IMR-90 (cell line): ENCODE measurements at regions not wholly inside any gene's neighbourhood (a gene's known extent, or its start where the extent isn't known, plus 50 kb on each side); places are given as distances from the start of the nearest gene placed in this dataset.

Source experiments
- ATAC-seq: fragments of 200-7000 bp; cut with Tn5 transposase; 2 replicates; pipeline ENCODE4 v1.9.1; 2020; ENCODE audit warnings: low read depth, mild to moderate bottlenecking, moderate library complexity
- BruUV-seq: library from RNA; stranded (reverse); fragments of 400-500 nt; replicated peaks from 2 replicates; lab custom pipeline; 2021; lab: Mats Ljungman, UMichigan
- CTCF ChIA-PET: fragments of 300-600 bp; formaldehyde crosslinking; extraction: SDS; loops from one replicate; lab custom pipeline; 2021; ENCODE audit warnings: antibody characterized with exemption; lab: Yijun Ruan, JAX
- POLR2A ChIA-PET: fragments of 300-600 bp; sonication (Branson Sonifier 250); formaldehyde crosslinking; loops from one replicate; lab custom pipeline; 2022; ENCODE audit warnings: antibody characterized with exemption; ENCODE audit not compliant: unreplicated experiment; lab: Charles Lee
- DNase-seq: peaks from one replicate; pipeline ENCODE4 v3.0.0; 2013
- H2AFZ ChIP-seq: replicated peaks from 2 replicates; pipeline ENCODE3; 2013; ENCODE audit warnings: low read length, mild to moderate bottlenecking; ENCODE audit not compliant: poor library complexity
- H2AK5ac ChIP-seq: 2 replicates; pipeline ENCODE4 v1.6.1; 2013; ENCODE audit warnings: low read depth, low read length, inconsistent platforms
- H2AK9ac ChIP-seq: replicated peaks from 2 replicates; pipeline ENCODE3; 2013; ENCODE audit warnings: mild to moderate bottlenecking, low read depth, low read length, moderate library complexity; ENCODE audit not compliant: poor library complexity
- H2BK120ac ChIP-seq: 2 replicates; pipeline ENCODE4 v1.6.1; 2013; ENCODE audit warnings: low read depth, low read length, inconsistent platforms
- H2BK15ac ChIP-seq: 3 replicates; pipeline ENCODE4 v1.6.1; 2013; ENCODE audit warnings: low read depth, low read length, inconsistent platforms
- H2BK20ac ChIP-seq: 2 replicates; pipeline ENCODE4 v1.6.1; 2013; ENCODE audit warnings: low read depth, mild to moderate bottlenecking, inconsistent platforms, low read length, moderate library complexity
- H2BK5ac ChIP-seq: 2 replicates; pipeline ENCODE4 v1.6.1; 2013; ENCODE audit warnings: mild to moderate bottlenecking, low read depth, low read length, inconsistent platforms; ENCODE audit not compliant: poor library complexity, severe bottlenecking
- H3K14ac ChIP-seq: replicated peaks from 2 replicates; pipeline ENCODE4 v1.6.1; 2013; ENCODE audit warnings: low read depth, low read length, inconsistent platforms
- H3K18ac ChIP-seq: 2 replicates; pipeline ENCODE4 v1.6.1; 2013; ENCODE audit warnings: low read depth, low read length, control low read depth
- H3K23ac ChIP-seq: 2 replicates; pipeline ENCODE4 v1.6.1; 2013; ENCODE audit warnings: low read depth, low read length, inconsistent platforms
- H3K27ac ChIP-seq: 2 replicates; pipeline ENCODE4 v1.5.1; 2013; ENCODE audit warnings: mild to moderate bottlenecking, control low read depth, low read length; ENCODE audit not compliant: insufficient read depth
- H3K27me3 ChIP-seq: 2 replicates; pipeline ENCODE4 v1.6.1; 2013; ENCODE audit warnings: low read length; ENCODE audit not compliant: control insufficient read depth, insufficient read depth
- H3K36me3 ChIP-seq: 2 replicates; pipeline ENCODE4 v1.6.1; 2013; ENCODE audit warnings: low read length, mixed read lengths; ENCODE audit not compliant: control insufficient read depth, insufficient read depth
- H3K4ac ChIP-seq: 2 replicates; pipeline ENCODE4 v1.6.1; 2013; ENCODE audit warnings: low read depth, low read length, inconsistent platforms
- H3K4me1 ChIP-seq: 2 replicates; pipeline ENCODE4 v1.6.1; 2013; ENCODE audit warnings: low read length, mixed read lengths; ENCODE audit not compliant: control insufficient read depth, insufficient read depth
- H3K4me2 ChIP-seq: 2 replicates; pipeline ENCODE4 v1.6.1; 2013; ENCODE audit warnings: low read depth, mild to moderate bottlenecking, control low read depth, low read length, moderate library complexity
- H3K4me3 ChIP-seq: 2 replicates; pipeline ENCODE4 v1.5.1; 2013; ENCODE audit warnings: low read depth, mild to moderate bottlenecking, control low read depth, low read length, moderate library complexity; ENCODE audit not compliant: insufficient read depth
- H3K56ac ChIP-seq: 2 replicates; pipeline ENCODE4 v1.6.1; 2013; ENCODE audit warnings: low read length, inconsistent platforms; ENCODE audit not compliant: insufficient read depth; ENCODE audit errors: extremely low read depth
- H3K79me1 ChIP-seq, 2 experiments: 2 replicates each; pipeline ENCODE4 v1.6.1; 2013; ENCODE audit warnings: low read length in 2 of 2, inconsistent platforms in 1 of 2, low read depth in 1 of 2
- H3K9ac ChIP-seq: 2 replicates; pipeline ENCODE4 v1.6.1; 2013; ENCODE audit warnings: low read depth, low read length, control low read depth
- H3K9me1 ChIP-seq: 2 replicates; pipeline ENCODE4 v1.6.1; 2013; ENCODE audit warnings: low read length, inconsistent platforms; ENCODE audit not compliant: insufficient read depth
- H3K9me3 ChIP-seq: 2 replicates; pipeline ENCODE4 v1.6.1; 2013; ENCODE audit warnings: low read length; ENCODE audit not compliant: control insufficient read depth, insufficient read depth
- H4K20me1 ChIP-seq: 2 replicates; pipeline ENCODE4 v1.6.1; 2013; ENCODE audit warnings: low read length, inconsistent platforms; ENCODE audit not compliant: insufficient read depth
- H4K5ac ChIP-seq: 2 replicates; pipeline ENCODE4 v1.6.1; 2013; ENCODE audit warnings: mild to moderate bottlenecking, low read depth, low read length, control low read depth
- H4K8ac ChIP-seq, 2 experiments: 2 replicates each; pipeline ENCODE4 v1.6.1; 2013; ENCODE audit warnings: low read depth in 2 of 2, low read length in 2 of 2, control low read depth in 1 of 2, inconsistent platforms in 1 of 2
- H4K91ac ChIP-seq: 2 replicates; pipeline ENCODE4 v1.6.1; 2013; ENCODE audit warnings: low read depth, low read length, inconsistent platforms; ENCODE audit not compliant: insufficient read depth
- BHLHE40 ChIP-seq: fragments of 150-350 bp; IDR thresholded peaks from 2 replicates; pipeline ENCODE4 v1.6.1; 2016; ENCODE audit warnings: mild to moderate bottlenecking, low read depth, low read length
- CHD1 ChIP-seq: IDR thresholded peaks from 2 replicates; pipeline ENCODE4 v1.6.1; 2012; ENCODE audit warnings: low read depth, low read length, improper control_type of control experiment
- CTCF ChIP-seq: conservative IDR thresholded peaks from 2 replicates; pipeline ENCODE4 v1.5.1; 2012; ENCODE audit warnings: mild to moderate bottlenecking, low read depth, low read length, improper control_type of control experiment
- MAFK ChIP-seq: IDR thresholded peaks from 2 replicates; pipeline ENCODE4 v1.6.1; 2012; ENCODE audit warnings: low read depth, low read length, improper control_type of control experiment
- MXI1 ChIP-seq: IDR thresholded peaks from 2 replicates; pipeline ENCODE4 v1.6.1; 2012; ENCODE audit warnings: low read depth, mild to moderate bottlenecking, low read length, moderate library complexity, borderline replicate concordance
- POLR2A ChIP-seq: IDR thresholded peaks from 2 replicates; pipeline ENCODE4 v1.6.1; 2012; ENCODE audit warnings: mild to moderate bottlenecking, low read depth, low read length
- RAD21 ChIP-seq: IDR thresholded peaks from 2 replicates; pipeline ENCODE4 v1.6.1; 2012; ENCODE audit warnings: low read length, improper control_type of control experiment
- SMC3 ChIP-seq: fragments of 150-350 bp; IDR thresholded peaks from 2 replicates; pipeline ENCODE4 v1.6.1; 2016; ENCODE audit warnings: low read depth, mild to moderate bottlenecking, antibody characterized with exemption, low read length, moderate library complexity
- WGBS, 2 experiments: methylation state at CpG; one replicate each; pipeline versions ENCODE4 v1.1.5 to v1.1.7; 2013; ENCODE audit warnings: missing lambda C conversion rate in 2 of 2; ENCODE audit not compliant: insufficient read length in 1 of 2; ENCODE audit errors: extremely low coverage in 2 of 2; 5-methylcytosine and 5-hydroxymethylcytosine counted together
- dilution Hi-C: fragments of 300-500 bp; cut with HindIII; formaldehyde crosslinking; loops from one replicate; pipeline ENCODE4 v1.14.3; 2018; ENCODE audit warnings: low sequenced_read_pairs; ENCODE audit not compliant: unreplicated experiment
- in situ Hi-C: fragments of 300-500 bp; cut with MboI; formaldehyde crosslinking; loops from 3 replicates; pipeline ENCODE4 v1.14.3; 2019; ENCODE audit warnings: low sequenced_read_pairs, inconsistent platforms, mixed read lengths
- intact Hi-C: fragments of 100-400 bp; cut with micrococcal nuclease; formaldehyde crosslinking; loops from 2 replicates; pipeline ENCODE4 v1.10.0; 2022

GRCh38 chr4:32824336-32824735 lies 2104.2 kb downstream of the PCDH7 start:
- no peaks in the 10 kb centered on the region for H3K9me1 ChIP-seq
- no peak overlapping the region for H3K4ac ChIP-seq
- no peak overlapping the region for H3K4me2 ChIP-seq
- dilution Hi-C loops (no loop called here), in situ Hi-C loops (no loop called here), intact Hi-C loops (no loop called here)
- H2BK5ac ChIP-seq = no peak overlapping the region
- no peak overlapping the region for H4K91ac ChIP-seq
- no peak overlapping the region for H2AFZ ChIP-seq
- ChIA-PET POLR2A (no interaction called here), CTCF (no interaction called here)
- H3K18ac ChIP-seq = no peak overlapping the region
- no peak overlapping the region for H2BK20ac ChIP-seq
- DNase-seq (no peak), ATAC-seq (no peak)
- H3K14ac ChIP-seq = no peak overlapping the region
- H3K79me1 ChIP-seq = no peaks in the 10 kb centered on the region
- H3K27me3 ChIP-seq = no peaks in the 10 kb centered on the region
- H2BK120ac ChIP-seq = no peak overlapping the region
- H3K36me3 ChIP-seq = no peaks in the 10 kb centered on the region
- WGBS, 2 experiments = no CpG with 5 or more reads among the region's 2 CpGs
- no peak overlapping the region for H3K23ac ChIP-seq
- no peak overlapping the region for H3K9ac ChIP-seq
- H2BK15ac ChIP-seq = no peak overlapping the region
- H2AK5ac ChIP-seq = no peak overlapping the region
- no peak overlapping the region for H3K27ac ChIP-seq
- no peak overlapping the region for H4K8ac ChIP-seq
- no peak overlapping the region for H3K4me3 ChIP-seq
- H2AK9ac ChIP-seq = no peak overlapping the region
- peaks cover 2% of the 10 kb centered on the region; the same call in 1 of the 2 replicates for H3K9me3 ChIP-seq
- H4K20me1 ChIP-seq = no peaks in the 10 kb centered on the region
- BruUV-seq = no TSS peak
- no peak for TF ChIP-seq BHLHE40
- no peak for TF ChIP-seq MAFK
- TF ChIP-seq MXI1 = no peak
- TF ChIP-seq CHD1 = no peak
- TF ChIP-seq RAD21 = no peak
- no peak for TF ChIP-seq SMC3
- TF ChIP-seq POLR2A = no peak
- TF ChIP-seq CTCF = no peak
- no peak overlapping the region for H4K5ac ChIP-seq
- no peak overlapping the region for H3K56ac ChIP-seq
- H3K4me1 ChIP-seq = no peaks in the 10 kb centered on the region
